Suprapubic skin (tissue), 3 donors: ENCODE measurements at regions not wholly inside any gene's neighbourhood (a gene's known extent, or its start where the extent isn't known, plus 50 kb on each side); places are given as distances from the start of the nearest gene placed in this dataset.

Source experiments
- CTCF ChIP-seq, 2 donors: fragments of 200-600 bp in 1 of 2; fragments of 450-650 bp in 1 of 2; sonication (generic) in 1 of 2; IDR thresholded peaks; one replicate each; pipeline ENCODE4 v1.5.1; 2016 to 2019; ENCODE audit warnings: antibody characterized with exemption in 2 of 2, mild to moderate bottlenecking in 1 of 2, moderate library complexity in 1 of 2
- POLR2AphosphoS5 ChIP-seq, 3 donors: sonication (generic); formaldehyde crosslinking; IDR thresholded peaks; one replicate each; pipeline ENCODE4 v1.6.1; 2017; ENCODE audit warnings: antibody characterized with exemption in 3 of 3

- TF ChIP-seq CTCF (IDR thresholded peaks at IDR 0.05) (no peak), POLR2AphosphoS5 (IDR thresholded peaks at IDR 0.05) (no peak)
Measured at GRCh38 chr15:38844736-38845135, 280.1 kb upstream of the RASGRP1 start.
